B cell (primary cell): ENCODE measurements at regions not wholly inside any gene's neighbourhood (a gene's known extent, or its start where the extent isn't known, plus 50 kb on each side); places are given as distances from the start of the nearest gene placed in this dataset.

Experiments used
- EZH2 ChIP-seq: IDR thresholded peaks from 2 replicates; pipeline ENCODE4 v1.6.1; 2012; ENCODE audit warnings: borderline replicate concordance, low read depth, mild to moderate bottlenecking, moderate library complexity, low read length; ENCODE audit not compliant: insufficient read depth, poor library complexity, severe bottlenecking
- TF ChIP-seq, protein P1 (sequence below): fragments of 200-600 bp; IDR thresholded peaks from one replicate; pipeline ENCODE4 v1.8.0; 2022; ENCODE audit warnings: antibody characterized with exemption, mild to moderate bottlenecking

DNA sequence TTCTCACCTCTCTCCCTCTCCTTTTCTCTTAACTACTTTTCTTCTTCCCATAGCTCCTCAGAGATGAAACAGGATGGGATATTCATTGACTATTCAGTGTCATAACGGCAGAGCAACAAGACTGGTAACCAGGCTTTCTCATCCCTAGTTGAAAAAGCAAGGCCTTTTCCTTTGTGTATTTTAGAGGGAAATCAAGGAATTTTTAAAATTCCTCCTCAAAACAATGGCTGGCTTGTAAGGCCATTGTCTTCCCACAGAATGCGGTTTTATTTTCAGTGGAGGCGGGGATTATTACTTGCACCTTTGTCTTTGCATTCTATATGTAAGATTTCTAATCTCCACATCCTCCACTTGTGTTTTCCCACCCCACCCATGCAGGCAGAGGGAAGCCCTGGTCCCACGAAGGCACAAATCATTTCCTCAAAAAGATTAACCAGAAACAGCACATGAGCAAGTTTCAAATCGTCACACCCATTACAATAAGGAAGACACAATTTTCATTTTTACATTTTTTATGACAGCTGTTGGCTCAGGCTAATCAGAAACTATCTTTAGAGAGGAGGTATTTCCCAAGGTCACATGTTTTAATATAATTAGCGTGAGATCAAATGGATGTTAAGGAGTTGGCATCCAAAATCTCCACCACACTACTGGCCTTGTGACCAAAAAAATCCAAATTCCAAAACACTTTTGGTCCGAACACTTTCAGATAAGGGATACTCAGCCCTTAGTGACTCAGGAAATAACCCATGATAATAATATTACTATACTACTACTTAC, 53.0 kb upstream of the KDR start:
- TF ChIP-seq, protein P1, sequence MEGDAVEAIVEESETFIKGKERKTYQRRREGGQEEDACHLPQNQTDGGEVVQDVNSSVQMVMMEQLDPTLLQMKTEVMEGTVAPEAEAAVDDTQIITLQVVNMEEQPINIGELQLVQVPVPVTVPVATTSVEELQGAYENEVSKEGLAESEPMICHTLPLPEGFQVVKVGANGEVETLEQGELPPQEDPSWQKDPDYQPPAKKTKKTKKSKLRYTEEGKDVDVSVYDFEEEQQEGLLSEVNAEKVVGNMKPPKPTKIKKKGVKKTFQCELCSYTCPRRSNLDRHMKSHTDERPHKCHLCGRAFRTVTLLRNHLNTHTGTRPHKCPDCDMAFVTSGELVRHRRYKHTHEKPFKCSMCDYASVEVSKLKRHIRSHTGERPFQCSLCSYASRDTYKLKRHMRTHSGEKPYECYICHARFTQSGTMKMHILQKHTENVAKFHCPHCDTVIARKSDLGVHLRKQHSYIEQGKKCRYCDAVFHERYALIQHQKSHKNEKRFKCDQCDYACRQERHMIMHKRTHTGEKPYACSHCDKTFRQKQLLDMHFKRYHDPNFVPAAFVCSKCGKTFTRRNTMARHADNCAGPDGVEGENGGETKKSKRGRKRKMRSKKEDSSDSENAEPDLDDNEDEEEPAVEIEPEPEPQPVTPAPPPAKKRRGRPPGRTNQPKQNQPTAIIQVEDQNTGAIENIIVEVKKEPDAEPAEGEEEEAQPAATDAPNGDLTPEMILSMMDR: no peak
- no peak for TF ChIP-seq EZH2
